Mesothelial cell of epicardium (in vitro differentiated cells): ENCODE measurements at regions not wholly inside any gene's neighbourhood (a gene's known extent, or its start where the extent isn't known, plus 50 kb on each side); places are given as distances from the start of the nearest gene placed in this dataset.

Experiments used
- DNase-seq, 2 experiments: peaks; one replicate each; pipeline ENCODE4 v3.0.0; 2021; ENCODE audit warnings: low spot score in 2 of 2; ENCODE audit not compliant: unreplicated experiment in 2 of 2
- H3K27ac Mint-ChIP-seq: 2 replicates; pipeline ENCODE4 v1.8.0; 2021; ENCODE audit warnings: mixed read lengths
- H3K27me3 Mint-ChIP-seq: 2 replicates; pipeline ENCODE4 v1.8.0; 2021; ENCODE audit warnings: low read depth, mixed read lengths
- H3K36me3 Mint-ChIP-seq: 2 replicates; pipeline ENCODE4 v1.8.0; 2021; ENCODE audit warnings: mixed read lengths
- H3K4me1 Mint-ChIP-seq: 2 replicates; pipeline ENCODE4 v1.8.0; 2021; ENCODE audit warnings: mixed read lengths
- H3K4me3 Mint-ChIP-seq: 2 replicates; pipeline ENCODE4 v1.8.0; 2021; ENCODE audit warnings: mild to moderate bottlenecking, moderate library complexity, mixed read lengths
- H3K9me3 Mint-ChIP-seq: 2 replicates; pipeline ENCODE4 v1.8.0; 2021; ENCODE audit warnings: mixed read lengths
- CTCF ChIP-seq: fragments of 200-600 bp; sonication (generic); IDR thresholded peaks from one replicate; pipeline ENCODE4 v1.5.0; 2021; ENCODE audit warnings: antibody characterized with exemption; ENCODE audit not compliant: unreplicated experiment

- H3K27ac Mint-ChIP-seq, result no peak overlapping the region
- TF ChIP-seq CTCF, result no peak
- H3K4me1 Mint-ChIP-seq, result no peaks in the 10 kb centered on the region
- no peaks in the 10 kb centered on the region for H3K36me3 Mint-ChIP-seq
- H3K27me3 Mint-ChIP-seq, result no peaks in the 10 kb centered on the region
- no peak overlapping the region for H3K4me3 Mint-ChIP-seq
- peaks cover 15% of the 10 kb centered on the region for H3K9me3 Mint-ChIP-seq
- DNase-seq, result no peak
Observed at GRCh38 chr4:147025042-147025441, 79.4 kb upstream of the TTC29 start.

DNA sequence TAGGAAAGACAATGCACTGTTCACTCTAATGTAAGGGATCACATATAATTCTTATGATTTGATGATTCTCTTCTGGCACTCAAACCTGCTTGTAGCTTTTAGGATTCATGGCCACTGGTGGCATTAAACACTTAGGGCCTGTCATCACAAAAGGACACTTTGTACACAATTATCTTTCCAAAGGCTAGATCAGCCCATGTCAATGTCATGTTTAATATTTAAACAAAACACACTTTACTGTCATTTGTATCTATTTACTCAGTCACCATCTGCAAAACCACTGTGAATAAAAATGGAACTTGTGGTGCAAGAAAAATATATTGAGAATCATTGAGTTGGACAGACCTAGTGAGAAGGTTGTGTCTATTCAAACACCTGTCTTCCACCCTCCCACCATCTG lies 83.6 kb upstream of the TTC29 start:
- no peaks in the 10 kb centered on the region for H3K27me3 Mint-ChIP-seq
- no peak for TF ChIP-seq CTCF
- DNase-seq, result no peak
- H3K9me3 Mint-ChIP-seq, result no peaks in the 10 kb centered on the region
- peaks cover 7% of the 10 kb centered on the region for H3K4me1 Mint-ChIP-seq
- H3K27ac Mint-ChIP-seq, result no peak overlapping the region
- no peaks in the 10 kb centered on the region for H3K36me3 Mint-ChIP-seq
- no peak overlapping the region for H3K4me3 Mint-ChIP-seq

- Mint-ChIP-seq H3K4me1 (peaks cover 25% of the 10 kb centered on the region), H3K4me3 (no peak overlapping the region), H3K36me3 (no peaks in the 10 kb centered on the region), H3K9me3 (no peaks in the 10 kb centered on the region), H3K27me3 (peaks cover 2% of the 10 kb centered on the region), H3K27ac (no peak overlapping the region)
- TF ChIP-seq CTCF, result no peak
- no peak for DNase-seq
Observed at GRCh38 chr4:147034372-147034771, 88.7 kb upstream of the TTC29 start.

GRCh38 chr4:147037069-147037468 lies 91.4 kb upstream of the TTC29 start:
- no peak overlapping the region for H3K4me3 Mint-ChIP-seq
- TF ChIP-seq CTCF, result no peak
- peaks cover 2% of the 10 kb centered on the region for H3K27me3 Mint-ChIP-seq
- no peak for DNase-seq
- no peaks in the 10 kb centered on the region for H3K36me3 Mint-ChIP-seq
- no peaks in the 10 kb centered on the region for H3K9me3 Mint-ChIP-seq
- no peak overlapping the region for H3K27ac Mint-ChIP-seq
- H3K4me1 Mint-ChIP-seq, result peaks cover 38% of the 10 kb centered on the region

- peaks cover 5% of the 10 kb centered on the region for H3K27me3 Mint-ChIP-seq
- no peak overlapping the region for H3K4me3 Mint-ChIP-seq
- H3K4me1 Mint-ChIP-seq, result peaks cover 25% of the 10 kb centered on the region
- DNase-seq, result no peak
- H3K9me3 Mint-ChIP-seq, result no peaks in the 10 kb centered on the region
- no peak overlapping the region for H3K27ac Mint-ChIP-seq
- H3K36me3 Mint-ChIP-seq, result no peaks in the 10 kb centered on the region
- TF ChIP-seq CTCF, result no peak
Observed at GRCh38 chr4:147039976-147040575, 94.4 kb upstream of the TTC29 start.

- H3K4me3 Mint-ChIP-seq, result no peak overlapping the region
- no peak overlapping the region for H3K27ac Mint-ChIP-seq
- no peak for TF ChIP-seq CTCF
- no peaks in the 10 kb centered on the region for H3K9me3 Mint-ChIP-seq
- DNase-seq, result no peak
- H3K27me3 Mint-ChIP-seq, result peaks cover 5% of the 10 kb centered on the region
- H3K36me3 Mint-ChIP-seq, result no peaks in the 10 kb centered on the region
- H3K4me1 Mint-ChIP-seq, result peaks cover 17% of the 10 kb centered on the region
Observed at GRCh38 chr4:147040874-147041273, 95.2 kb upstream of the TTC29 start.
